ENCODE measurements at regions not wholly inside any gene's neighbourhood (a gene's known extent, or its start where the extent isn't known, plus 50 kb on each side); places are given as distances from the start of the nearest gene placed in this dataset.

GRCh38 chr5:124647352-124647751 is 99.1 kb downstream of the ZNF608 start:
- no peak for DNase-seq (ENCODE audit: low read depth in 1 of 2, low spot score in 1 of 2)

- no peak for DNase-seq (ENCODE audit: low read depth in 1 of 2, low spot score in 1 of 2)
These were observed 101.0 kb downstream of the ZNF608 start for GRCh38 chr5:124645396-124645795.

GRCh38 chr5:124644582-124644981 is 101.9 kb downstream of the ZNF608 start:
- no peak for DNase-seq (ENCODE audit: low read depth in 1 of 2, low spot score in 1 of 2)

- no peak for DNase-seq (ENCODE audit: low read depth in 1 of 2, low spot score in 1 of 2)
These were observed 102.3 kb downstream of the ZNF608 start for GRCh38 chr5:124644138-124644537.

DNA sequence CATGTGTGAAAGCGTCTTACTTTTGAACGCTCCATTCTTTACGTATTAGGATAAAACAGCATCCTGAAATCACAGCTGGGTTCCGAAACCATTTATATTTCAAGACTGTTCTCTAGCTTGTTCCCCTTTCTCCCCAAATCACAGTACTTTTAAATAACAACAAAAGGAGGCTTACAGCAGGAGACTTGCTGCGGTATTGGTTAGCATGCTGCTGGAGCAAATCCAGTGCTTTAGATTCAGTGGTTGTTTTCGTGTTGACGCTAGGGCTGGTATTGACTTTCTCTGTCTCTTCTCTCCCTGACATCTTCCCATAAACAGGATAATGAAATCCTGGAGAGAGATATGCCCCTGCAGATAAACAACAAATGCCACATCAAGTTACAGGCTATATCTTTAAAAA is 103.1 kb downstream of the ZNF608 start:
- DNase-seq (ENCODE audit: low read depth in 1 of 2, low spot score in 1 of 2): no peak

GRCh38 chr5:124642151-124642550 is 104.3 kb downstream of the ZNF608 start:
- no peak for DNase-seq (ENCODE audit: low read depth in 1 of 2, low spot score in 1 of 2)

DNA sequence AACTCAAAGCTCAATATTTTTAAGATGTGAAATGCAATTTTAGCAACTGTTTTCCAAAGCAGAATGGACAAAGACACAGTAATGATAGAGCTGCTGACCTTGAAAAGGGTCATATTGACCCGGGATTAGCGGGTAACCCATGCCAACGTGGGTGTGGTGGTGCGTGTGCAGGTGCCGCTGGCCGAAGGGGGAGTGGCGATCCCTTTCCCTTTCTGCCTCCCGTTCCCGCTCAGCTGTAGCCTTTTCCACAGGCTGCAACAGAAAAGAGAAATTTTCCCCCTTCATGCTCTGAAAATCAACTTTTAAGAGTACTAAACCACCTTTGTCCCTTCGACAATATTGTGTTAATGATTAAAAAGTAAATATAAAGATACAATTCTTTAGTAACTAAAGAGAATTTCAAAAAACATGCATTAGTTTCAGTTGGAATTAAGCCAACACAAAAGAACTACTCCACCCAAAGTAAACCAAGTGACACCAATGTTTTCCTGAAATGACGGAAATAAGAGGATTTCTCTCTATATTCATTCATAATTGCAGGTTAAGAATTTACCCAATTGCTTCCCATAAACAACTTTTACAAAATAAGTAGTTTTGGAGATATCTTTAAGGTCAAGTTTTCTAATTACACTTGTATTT is 105.2 kb downstream of the ZNF608 start:
- no peak for DNase-seq (ENCODE audit: low read depth in 1 of 2, low spot score in 1 of 2)

- DNase-seq (ENCODE audit: low read depth in 1 of 2, low spot score in 1 of 2): no peak
These were observed 107.3 kb downstream of the ZNF608 start for GRCh38 chr5:124639095-124639665.

- DNase-seq (ENCODE audit: low read depth in 1 of 2, low spot score in 1 of 2): no peak
These were observed 109.4 kb downstream of the ZNF608 start for GRCh38 chr5:124637011-124637410.

GRCh38 chr5:124634741-124635323 is 111.6 kb downstream of the ZNF608 start:
- DNase-seq (ENCODE audit: low read depth in 1 of 2, low spot score in 1 of 2): no peak

DNA sequence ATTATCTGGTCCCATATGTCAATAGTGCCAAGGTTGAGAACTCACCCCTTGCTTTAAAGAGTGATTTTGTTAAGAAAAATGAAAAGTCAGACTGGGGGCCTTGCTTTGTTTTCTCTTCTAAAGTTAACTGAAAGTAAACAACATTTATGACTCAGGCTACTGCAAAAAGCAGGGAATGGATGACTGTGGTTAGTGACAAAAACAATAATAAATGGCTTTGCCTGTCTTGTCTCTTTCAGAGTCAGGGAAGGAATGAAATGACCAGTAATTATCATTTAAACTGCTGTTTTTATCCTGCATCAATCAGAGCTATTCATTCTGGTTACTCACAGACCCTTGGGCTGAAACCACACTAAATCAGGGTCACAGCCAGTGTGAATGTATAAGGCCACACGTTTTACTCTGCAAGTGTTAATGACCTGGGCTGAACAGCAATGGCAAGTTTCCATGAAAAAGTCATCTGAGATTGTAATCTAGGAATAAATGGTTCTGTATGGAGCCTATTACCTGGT is 112.2 kb downstream of the ZNF608 start:
- no peak for DNase-seq (ENCODE audit: low read depth in 1 of 2, low spot score in 1 of 2)

DNA sequence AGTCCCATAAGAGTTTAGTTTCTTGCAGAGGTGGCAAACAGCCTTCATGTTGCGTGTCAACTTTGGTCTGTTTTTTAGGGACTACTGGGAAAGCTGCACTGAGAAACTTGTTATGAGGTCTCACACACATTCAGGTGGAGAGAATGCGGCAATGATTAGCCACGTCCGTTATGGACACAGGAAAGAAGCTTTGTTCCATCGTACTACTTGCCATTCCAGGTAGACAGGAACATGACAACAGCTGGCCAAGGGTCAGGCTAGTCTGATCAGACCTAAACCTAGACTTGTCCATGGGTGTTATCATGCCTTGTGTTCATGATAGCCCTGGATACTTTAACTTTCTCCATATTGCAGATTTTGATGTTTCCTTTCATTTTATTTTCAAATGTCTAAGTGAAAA is 113.2 kb downstream of the ZNF608 start:
- no peak for DNase-seq (ENCODE audit: low read depth in 1 of 2, low spot score in 1 of 2)

- no peak for DNase-seq (ENCODE audit: low read depth in 1 of 2, low spot score in 1 of 2)
These were observed 114.4 kb downstream of the ZNF608 start for GRCh38 chr5:124631874-124632550.

DNA sequence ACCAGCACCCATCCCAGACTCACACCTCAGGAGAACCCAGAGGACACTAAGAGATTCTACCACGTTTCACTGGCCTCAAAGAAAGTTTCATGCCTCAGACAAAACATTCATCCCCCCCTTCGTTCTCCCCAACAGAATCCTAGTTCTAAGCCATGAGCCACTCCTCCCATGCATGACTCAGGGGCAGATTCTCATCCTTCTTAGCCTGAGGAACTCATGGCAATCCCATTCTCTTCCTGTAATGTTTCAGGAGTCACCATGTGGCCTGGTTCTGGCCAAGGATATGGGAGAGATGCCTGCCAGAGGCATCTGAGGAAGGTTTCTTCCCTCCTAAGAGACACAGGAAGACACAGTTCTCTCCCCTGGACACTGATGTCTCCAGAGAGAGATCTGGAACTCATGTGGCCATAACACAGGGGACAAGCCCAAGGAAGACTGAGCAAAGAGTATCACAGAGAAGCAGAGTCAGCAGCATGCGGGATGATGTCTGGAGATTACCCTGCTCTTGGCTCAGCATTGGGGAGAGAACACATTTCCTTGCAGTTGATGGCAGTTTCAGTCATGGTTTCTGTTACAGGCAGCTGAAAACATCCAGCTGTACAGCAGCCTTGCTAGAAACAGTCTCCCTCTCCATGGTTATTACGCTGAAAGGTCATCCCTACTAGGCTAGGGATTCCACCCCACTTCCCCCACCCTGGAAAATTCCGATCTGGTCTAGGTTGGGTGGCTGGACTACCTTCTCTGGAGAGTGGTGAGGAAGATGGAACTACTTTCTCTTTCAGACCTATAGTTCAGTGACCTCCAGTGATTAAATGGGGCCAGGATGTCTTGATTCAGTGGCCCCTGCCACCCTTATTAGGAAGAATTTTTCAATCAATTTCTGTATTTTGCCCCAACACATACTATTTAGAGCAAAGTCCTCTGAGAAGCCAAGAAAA is 115.4 kb downstream of the ZNF608 start:
- no peak for DNase-seq (ENCODE audit: low read depth in 1 of 2, low spot score in 1 of 2)

DNA sequence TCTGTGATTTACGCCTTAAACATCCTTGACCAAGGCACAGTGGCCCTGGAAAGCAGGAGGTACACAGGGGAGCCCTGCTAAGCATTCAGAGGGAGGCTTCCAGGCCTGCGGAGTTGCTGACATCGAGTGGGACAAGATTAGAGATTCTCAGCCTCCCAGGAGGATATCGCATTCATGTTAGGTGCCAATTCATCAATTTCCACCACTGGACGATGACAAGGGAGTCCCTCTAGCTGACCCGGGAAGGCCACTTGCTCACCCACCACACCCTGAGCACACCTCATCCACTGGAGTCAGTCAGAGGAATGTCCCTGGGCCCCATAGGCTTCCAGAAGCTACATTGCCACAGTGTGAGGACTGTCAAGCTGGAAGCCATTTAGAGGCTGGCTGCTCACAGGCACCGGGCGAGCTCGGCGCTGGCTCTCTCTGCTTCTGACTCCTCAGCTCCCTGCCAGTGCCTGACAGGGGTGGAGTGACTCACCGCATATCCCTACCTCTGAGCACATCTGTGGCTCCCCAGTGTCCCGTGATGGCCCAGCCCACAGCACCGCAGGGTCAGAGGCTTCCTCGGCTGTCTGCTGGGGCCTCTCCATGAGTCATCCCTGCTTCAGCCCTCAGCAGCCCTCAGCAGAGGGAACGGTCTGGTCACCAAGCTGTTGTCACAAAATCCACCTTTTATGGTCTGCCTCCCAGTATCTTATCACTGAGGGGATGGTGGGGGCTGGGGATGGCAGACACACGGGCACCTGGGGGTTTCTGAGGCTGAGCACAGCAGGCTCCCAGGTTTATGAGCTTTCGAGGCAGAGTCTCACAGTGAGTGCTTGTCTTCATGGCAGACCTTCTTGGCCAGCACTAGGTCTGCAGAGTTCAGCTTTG is 117.5 kb downstream of the ZNF608 start:
- DNase-seq (ENCODE audit: low read depth in 1 of 2, low spot score in 1 of 2): no peak

- no peak for DNase-seq (ENCODE audit: low read depth in 1 of 2, low spot score in 1 of 2)
These were observed 118.4 kb downstream of the ZNF608 start for GRCh38 chr5:124627815-124628595.

DNA sequence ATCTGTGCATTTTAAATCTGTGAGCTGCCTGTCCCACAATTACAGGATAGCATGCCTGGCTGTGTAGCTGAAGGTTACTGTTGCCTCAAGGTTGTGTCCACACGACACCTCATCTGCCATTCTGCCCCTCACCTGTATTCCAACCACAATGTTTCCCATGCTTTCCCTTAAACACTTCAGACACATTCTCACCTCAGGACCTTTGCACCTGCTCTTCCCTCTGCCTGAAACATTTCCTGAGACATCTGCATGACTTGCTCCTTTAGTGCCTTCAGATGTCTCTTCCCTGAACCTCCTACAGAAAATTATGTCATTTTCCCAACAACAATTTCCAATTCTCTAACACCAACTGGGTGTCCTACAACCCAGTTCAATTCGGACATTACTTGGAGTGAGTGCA is 120.4 kb downstream of the ZNF608 start:
- no peak for DNase-seq (ENCODE audit: low read depth in 1 of 2, low spot score in 1 of 2)

- no peak for DNase-seq (ENCODE audit: low read depth in 1 of 2, low spot score in 1 of 2)
These were observed 123.2 kb downstream of the ZNF608 start for GRCh38 chr5:124623265-124623664.

GRCh38 chr5:124622851-124623250 is 123.6 kb downstream of the ZNF608 start:
- DNase-seq (ENCODE audit: low read depth in 1 of 2, low spot score in 1 of 2): no peak

All from activated T-helper 1 cell treated with anti-CD3 and anti-CD28 coated beads, Interleukin-2, amount 50 U/mL, for 16 hours (primary cell).